ENCODE measurements at regions not wholly inside any gene's neighbourhood (a gene's known extent, or its start where the extent isn't known, plus 50 kb on each side); places are given as distances from the start of the nearest gene placed in this dataset.

DNA sequence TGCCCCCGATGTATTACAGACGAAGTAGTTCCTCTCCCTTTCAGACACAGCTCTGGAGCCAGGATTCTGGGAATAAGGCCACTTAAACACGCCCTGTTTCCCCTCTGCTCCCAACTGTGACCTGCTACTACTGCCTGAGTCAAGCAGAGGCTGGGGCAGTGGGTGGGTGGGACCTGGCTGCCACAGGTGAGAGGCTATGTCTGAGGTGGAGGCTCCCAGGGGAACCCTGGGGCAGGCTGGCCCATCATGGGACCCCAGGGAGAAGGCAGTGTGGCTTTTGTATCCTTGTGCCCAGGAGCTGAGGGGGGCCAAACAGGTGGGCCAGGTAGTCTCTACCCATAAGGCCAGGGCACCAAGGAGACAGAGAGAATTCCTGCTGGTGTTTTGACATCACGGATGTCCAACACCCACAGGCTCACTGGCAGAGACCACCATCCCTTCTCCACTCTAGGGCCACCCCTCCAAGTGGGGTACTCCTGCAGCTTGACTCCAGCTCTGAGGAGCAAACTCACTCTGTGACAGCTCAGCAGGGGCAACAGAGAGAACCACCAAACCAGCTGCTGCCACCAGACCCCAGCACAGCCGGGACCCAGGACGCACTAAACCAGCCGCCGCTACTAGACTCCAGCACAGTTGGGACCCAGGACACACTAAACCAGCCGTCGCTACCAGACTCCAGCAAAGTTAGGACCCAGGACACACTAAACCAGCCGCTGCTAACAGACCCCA, 105.3 kb upstream of the SMURF2 start:
- no peak for DNase-seq (ENCODE audit: low read depth)
- TF ChIP-seq, protein P1, sequence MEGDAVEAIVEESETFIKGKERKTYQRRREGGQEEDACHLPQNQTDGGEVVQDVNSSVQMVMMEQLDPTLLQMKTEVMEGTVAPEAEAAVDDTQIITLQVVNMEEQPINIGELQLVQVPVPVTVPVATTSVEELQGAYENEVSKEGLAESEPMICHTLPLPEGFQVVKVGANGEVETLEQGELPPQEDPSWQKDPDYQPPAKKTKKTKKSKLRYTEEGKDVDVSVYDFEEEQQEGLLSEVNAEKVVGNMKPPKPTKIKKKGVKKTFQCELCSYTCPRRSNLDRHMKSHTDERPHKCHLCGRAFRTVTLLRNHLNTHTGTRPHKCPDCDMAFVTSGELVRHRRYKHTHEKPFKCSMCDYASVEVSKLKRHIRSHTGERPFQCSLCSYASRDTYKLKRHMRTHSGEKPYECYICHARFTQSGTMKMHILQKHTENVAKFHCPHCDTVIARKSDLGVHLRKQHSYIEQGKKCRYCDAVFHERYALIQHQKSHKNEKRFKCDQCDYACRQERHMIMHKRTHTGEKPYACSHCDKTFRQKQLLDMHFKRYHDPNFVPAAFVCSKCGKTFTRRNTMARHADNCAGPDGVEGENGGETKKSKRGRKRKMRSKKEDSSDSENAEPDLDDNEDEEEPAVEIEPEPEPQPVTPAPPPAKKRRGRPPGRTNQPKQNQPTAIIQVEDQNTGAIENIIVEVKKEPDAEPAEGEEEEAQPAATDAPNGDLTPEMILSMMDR (conservative IDR thresholded peaks at IDR 0.05; ENCODE audit: low read depth, low read length), result no peak
- no peak overlapping the region for H3K4me3 ChIP-seq (ENCODE audit: low read depth, low read length)

DNA sequence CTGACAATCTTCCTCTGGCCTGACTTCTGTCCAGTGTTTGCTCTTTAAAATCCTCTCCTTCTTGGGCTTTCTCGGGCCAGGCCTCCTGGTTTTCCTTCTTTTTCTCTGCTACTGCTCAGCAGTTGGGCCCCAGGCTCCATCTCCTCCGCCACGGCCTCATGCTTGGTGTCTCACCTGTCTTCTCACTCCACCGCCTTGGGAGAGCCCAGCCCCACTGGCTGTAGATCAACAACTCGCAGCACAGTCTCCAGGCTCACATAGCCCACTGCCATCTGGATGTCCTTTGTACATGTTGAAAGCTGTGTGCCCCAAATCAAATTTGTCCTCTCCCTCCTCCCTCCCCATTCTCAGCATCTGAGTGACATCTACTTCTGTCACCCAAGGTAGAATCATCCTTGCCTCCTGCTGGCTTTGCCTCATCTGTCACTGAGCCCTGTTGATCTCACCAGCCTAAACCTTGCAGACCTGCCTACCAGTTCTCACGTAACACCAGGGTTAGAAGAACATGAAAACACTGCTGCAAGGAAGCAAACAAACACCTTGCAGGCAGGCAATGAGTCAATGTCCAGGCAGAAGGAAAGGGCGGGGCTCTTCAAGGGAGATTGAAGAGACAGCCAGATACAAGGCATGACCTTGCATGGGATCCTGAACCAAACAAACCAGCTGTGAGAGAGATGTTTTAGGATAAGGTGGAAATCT, 103.2 kb upstream of the SMURF2 start:
- TF ChIP-seq, protein P1 (conservative IDR thresholded peaks at IDR 0.05; ENCODE audit: low read depth, low read length), result no peak
- DNase-seq (ENCODE audit: low read depth), result no peak
- H3K4me3 ChIP-seq (ENCODE audit: low read depth, low read length), result no peak overlapping the region

- DNase-seq (ENCODE audit: low read depth), result no peak
- TF ChIP-seq, protein P1 (conservative IDR thresholded peaks at IDR 0.05; ENCODE audit: low read depth, low read length), result no peak
- no peak overlapping the region for H3K4me3 ChIP-seq (ENCODE audit: low read depth, low read length)
Measured at GRCh38 chr17:64750891-64751677, 89.0 kb upstream of the SMURF2 start.

DNA sequence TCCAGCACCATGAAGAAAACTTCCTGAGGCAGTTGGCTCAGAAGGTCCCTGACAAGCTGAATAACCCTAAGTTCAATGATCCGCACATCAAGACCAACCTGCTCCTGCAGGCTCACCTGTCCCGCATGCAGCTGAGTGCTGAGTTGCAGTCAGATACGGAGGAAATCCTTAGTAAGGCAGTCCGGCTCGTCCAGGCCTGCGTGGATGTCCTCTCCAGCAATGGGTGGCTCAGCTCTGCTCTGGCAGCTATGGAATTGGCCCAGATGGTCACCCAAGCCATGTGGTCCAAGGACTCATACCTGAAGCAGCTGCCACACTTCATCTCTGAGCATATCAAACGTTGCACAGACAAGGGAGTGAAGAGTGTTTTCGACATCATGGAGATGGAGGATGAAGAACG, 88.4 kb upstream of the SMURF2 start:
- H3K4me3 ChIP-seq (ENCODE audit: low read depth, low read length), result no peak overlapping the region
- DNase-seq (ENCODE audit: low read depth), result no peak
- TF ChIP-seq, protein P1 (conservative IDR thresholded peaks at IDR 0.05; ENCODE audit: low read depth, low read length), result no peak

DNA sequence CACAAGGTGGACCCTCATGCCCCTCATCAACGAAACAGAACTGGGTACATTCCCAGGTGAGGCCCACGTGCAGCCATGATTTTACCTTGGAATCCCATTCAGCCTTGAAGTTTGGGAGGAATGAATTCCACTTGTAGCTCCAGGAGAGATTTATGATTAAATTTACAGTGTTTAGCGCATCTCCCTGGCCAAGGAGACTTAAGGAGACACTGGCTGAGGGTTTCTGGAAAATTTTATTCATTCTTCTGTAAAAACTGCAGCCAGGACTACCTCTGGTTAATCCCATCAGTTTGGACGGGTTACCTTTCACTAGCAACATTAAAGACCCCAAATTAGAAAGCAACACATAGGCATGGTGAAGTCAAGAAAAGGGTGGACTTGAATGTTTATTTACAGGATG, 87.2 kb upstream of the SMURF2 start:
- H3K4me3 ChIP-seq (ENCODE audit: low read depth, low read length), result no peak overlapping the region
- TF ChIP-seq, protein P1 (conservative IDR thresholded peaks at IDR 0.05; ENCODE audit: low read depth, low read length), result no peak
- DNase-seq (ENCODE audit: low read depth), result no peak

DNA sequence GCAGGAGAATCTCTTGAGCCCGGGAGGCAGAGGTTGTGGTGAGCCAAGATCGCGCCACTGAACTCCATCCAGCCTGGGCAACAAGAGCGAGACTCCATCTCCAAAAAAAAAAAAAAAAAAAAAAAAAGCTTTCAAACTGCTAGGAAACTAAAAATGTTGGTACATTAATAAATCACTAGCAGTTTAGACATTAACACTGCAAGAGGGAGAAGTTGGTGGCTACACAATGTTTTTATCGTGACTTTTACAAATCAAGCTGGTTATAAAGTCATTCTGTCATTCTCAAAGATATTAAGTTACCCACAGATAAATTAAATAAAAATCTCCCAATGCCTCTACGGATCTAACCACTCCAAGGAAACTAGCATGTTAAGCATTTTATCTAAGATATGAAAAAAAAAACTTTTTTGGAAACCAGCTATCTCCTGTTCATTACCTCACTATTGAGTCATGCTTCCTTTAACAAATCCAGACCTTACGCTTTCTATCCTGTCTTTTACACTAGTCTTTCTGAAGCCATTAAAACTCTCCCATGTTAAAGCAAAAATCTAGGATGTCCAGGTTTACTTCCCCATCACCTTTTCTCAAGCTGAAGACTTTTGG, 85.9 kb upstream of the SMURF2 start:
- TF ChIP-seq, protein P1 (conservative IDR thresholded peaks at IDR 0.05; ENCODE audit: low read depth, low read length), result no peak
- peak; percentile 56 for DNase-seq (ENCODE audit: low read depth)
- no peak overlapping the region for H3K4me3 ChIP-seq (ENCODE audit: low read depth, low read length)
